K562 (cell line): ENCODE measurements at regions not wholly inside any gene's neighbourhood (a gene's known extent, or its start where the extent isn't known, plus 50 kb on each side); places are given as distances from the start of the nearest gene placed in this dataset.
"Not testable (repeated sequence)": the region's sequence is repeated elsewhere in the genome, so short reads cannot be mapped to it uniquely, and the experiment has no call there.

Source experiments
- ATAC-seq: fragments of 200-7000 bp; cut with Tn5 transposase; 3 replicates; pipeline ENCODE4 v1.9.1; 2020; ENCODE audit warnings: moderate library complexity
- BruUV-seq: library from RNA; stranded (reverse); fragments of 400-500 nt; replicated peaks from 2 replicates; lab custom pipeline; 2021; lab: Mats Ljungman, UMichigan
- CTCF ChIA-PET: fragments of 300-600 bp; formaldehyde crosslinking; extraction: SDS; loops from one replicate; lab custom pipeline; 2021; ENCODE audit warnings: low intra/inter-chr PET ratio; lab: Yijun Ruan, JAX
- POLR2A ChIA-PET: fragments of 300-600, 350-650 bp; sonication (Branson Sonifier 250); formaldehyde crosslinking; extraction: SDS; loops from one replicate; lab custom pipeline; 2021; ENCODE audit warnings: antibody characterized with exemption, inconsistent platforms; lab: Yijun Ruan, JAX
- DNase-seq, 4 experiments: peaks; one replicate each; pipeline versions ENCODE4 v3.0.0 to v3.0.0-alpha.2; 2011 to 2018; ENCODE audit warnings: low spot score in 3 of 4, mixed read lengths in 3 of 4; ENCODE audit errors: extremely low read depth in 1 of 4
- FAIRE-seq: peaks from 2 replicates; lab custom pipeline; 2011; peaks lifted over from hg19 to GRCh38; lab: Jason Lieb, UNC
- H2AFZ ChIP-seq: 2 replicates; pipeline ENCODE4 v1.6.0; 2011; ENCODE audit warnings: low read depth, low read length, control low read depth, inconsistent platforms
- H3K27ac ChIP-seq: fragments of 200-600 bp; 3 replicates; pipeline ENCODE4 v1.8.0; 2011; ENCODE audit warnings: low read depth, mild to moderate bottlenecking, control low read depth, inconsistent platforms, low read length, moderate library complexity, mixed read lengths; ENCODE audit errors: extremely low read depth
- H3K27me3 ChIP-seq, 2 experiments: fragments of 300-600 bp in 1 of 2; 2 replicates in 1 of 2; 3 replicates in 1 of 2; pipeline versions ENCODE4 v1.6.0 to v1.8.0; 2011; ENCODE audit warnings: inconsistent platforms in 2 of 2, low read length in 2 of 2, mild to moderate bottlenecking in 1 of 2, mixed read lengths in 1 of 2, moderate library complexity in 1 of 2; ENCODE audit not compliant: control insufficient read depth in 2 of 2, insufficient read depth in 2 of 2
- H3K36me3 ChIP-seq: fragments of 300-600 bp; 3 replicates; pipeline ENCODE4 v1.8.0; 2011; ENCODE audit warnings: mild to moderate bottlenecking, low read length, inconsistent platforms; ENCODE audit not compliant: control insufficient read depth, insufficient read depth
- H3K4me1 ChIP-seq, 2 experiments: fragments of 200-600 bp in 1 of 2; replicated peaks in 1 of 2; 2 replicates in 1 of 2; 3 replicates in 1 of 2; pipeline versions ENCODE4 v1.5.1 to v1.8.0; 2011; ENCODE audit warnings: inconsistent platforms in 2 of 2, low read length in 2 of 2, mild to moderate bottlenecking in 1 of 2, mixed read lengths in 1 of 2, moderate library complexity in 1 of 2; ENCODE audit not compliant: control insufficient read depth in 2 of 2, insufficient read depth in 2 of 2
- H3K4me2 ChIP-seq: 2 replicates; pipeline ENCODE4 v1.6.1; 2011; ENCODE audit warnings: low read length, control low read depth, inconsistent platforms, mixed read lengths; ENCODE audit not compliant: insufficient read depth
- H3K4me3 ChIP-seq: fragments of 200-600 bp; sonication (generic), shearing (Covaris generic); 2 replicates; pipeline ENCODE4 v1.5.1; 2016; ENCODE audit warnings: control low read depth, inconsistent platforms
- H3K79me2 ChIP-seq: fragments of 200-600 bp; 3 replicates; pipeline ENCODE4 v1.8.0; 2011; ENCODE audit warnings: low read length, inconsistent platforms; ENCODE audit not compliant: control insufficient read depth, insufficient read depth
- H3K9ac ChIP-seq, 2 experiments: 2 replicates each; pipeline versions ENCODE4 v1.6.0 to v1.6.1; 2011; ENCODE audit warnings: low read depth in 2 of 2, low read length in 2 of 2, control low read depth in 1 of 2, inconsistent platforms in 1 of 2, mild to moderate bottlenecking in 1 of 2, mixed read lengths in 1 of 2; ENCODE audit not compliant: insufficient read depth in 1 of 2
- H3K9me1 ChIP-seq: one replicate; pipeline ENCODE4 v1.6.0; 2011; ENCODE audit warnings: inconsistent platforms, mild to moderate bottlenecking, low read length, moderate library complexity; ENCODE audit not compliant: control insufficient read depth, insufficient read depth
- H3K9me3 ChIP-seq: replicated peaks from 2 replicates; pipeline ENCODE4 v1.5.1; 2011; ENCODE audit warnings: low read depth, low read length, inconsistent platforms; ENCODE audit not compliant: control insufficient read depth, insufficient read depth
- H4K20me1 ChIP-seq: replicated peaks from 2 replicates; pipeline ENCODE4 v1.6.1; 2011; ENCODE audit warnings: low read length, inconsistent platforms, mixed read lengths; ENCODE audit not compliant: control insufficient read depth, insufficient read depth
- GTF2A2 ChIP-seq: IDR thresholded peaks from 2 replicates; pipeline ENCODE4 v1.6.1; 2016; ENCODE audit warnings: mild to moderate bottlenecking, missing genetic modification characterization, missing compliant biosample characterization
- IRF2 ChIP-seq: sonication (generic); formaldehyde crosslinking; IDR thresholded peaks from 2 replicates; pipeline ENCODE4 v1.8.1; 2022; ENCODE audit warnings: mild to moderate bottlenecking, missing genetic modification reagents
- ZNF24 ChIP-seq: fragments of 450-650 bp; IDR thresholded peaks from 2 replicates; pipeline ENCODE4 v1.6.1; 2016
- ZNF79 ChIP-seq: fragments of 250-450 bp; sonication (Bioruptor Pico); IDR thresholded peaks from 2 replicates; pipeline ENCODE4 v1.4.0; 2020; ENCODE audit warnings: low read depth, mild to moderate bottlenecking, moderate library complexity
- WGBS: fragments of 100-300 bp; shearing (Covaris generic); methylation state at CpG from one replicate; pipeline ENCODE4 v1.1.6; 2016; ENCODE audit warnings: low coverage, mixed read lengths; ENCODE audit not compliant: insufficient coverage; ENCODE audit errors: missing lambda C conversion rate; 5-methylcytosine and 5-hydroxymethylcytosine counted together
- in situ Hi-C: fragments of 300-500 bp; cut with MboI; formaldehyde crosslinking; loops from 4 replicates; pipeline ENCODE4 v1.15.0; 2018; ENCODE audit warnings: inconsistent platforms, mixed read lengths
- intact Hi-C: fragments of 100-400 bp; cut with micrococcal nuclease; formaldehyde crosslinking; loops from 2 replicates; pipeline ENCODE4 v1.14.2; 2022
- TF ChIP-seq, protein P1 (sequence below): sonication (generic); formaldehyde crosslinking; IDR thresholded peaks from 2 replicates; pipeline ENCODE4 v1.8.0; 2022; ENCODE audit warnings: mild to moderate bottlenecking, missing genetic modification reagents
- TF ChIP-seq, protein P2 (sequence below), 2 experiments: fragments of 450-650 bp in 1 of 2; IDR thresholded peaks; 2 replicates each; pipeline ENCODE4 v1.6.1; 2011 to 2017; ENCODE audit warnings: low read depth in 2 of 2, antibody characterized with exemption in 1 of 2, borderline replicate concordance in 1 of 2, low read length in 1 of 2, mild to moderate bottlenecking in 1 of 2, mixed read lengths in 1 of 2; ENCODE audit not compliant: control insufficient read depth in 1 of 2

GRCh38 chr18:24613896-24614640 lies 153.6 kb downstream of the HRH4 start (continued):
- TF ChIP-seq, protein P1, sequence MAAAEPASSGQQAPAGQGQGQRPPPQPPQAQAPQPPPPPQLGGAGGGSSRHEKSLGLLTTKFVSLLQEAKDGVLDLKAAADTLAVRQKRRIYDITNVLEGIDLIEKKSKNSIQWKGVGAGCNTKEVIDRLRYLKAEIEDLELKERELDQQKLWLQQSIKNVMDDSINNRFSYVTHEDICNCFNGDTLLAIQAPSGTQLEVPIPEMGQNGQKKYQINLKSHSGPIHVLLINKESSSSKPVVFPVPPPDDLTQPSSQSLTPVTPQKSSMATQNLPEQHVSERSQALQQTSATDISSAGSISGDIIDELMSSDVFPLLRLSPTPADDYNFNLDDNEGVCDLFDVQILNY = no peak

GRCh38 chr18:24616653-24617052 lies 156.2 kb downstream of the HRH4 start:
- no peak overlapping the region for H3K27ac ChIP-seq
- H3K4me2 ChIP-seq = no peak overlapping the region
- no TSS peak for BruUV-seq
- H3K9me3 ChIP-seq = no peaks in the 10 kb centered on the region
- no peaks in the 10 kb centered on the region for H3K9me1 ChIP-seq
- no peaks in the 10 kb centered on the region for H4K20me1 ChIP-seq
- no peaks in the 10 kb centered on the region for H3K27me3 ChIP-seq
- H3K4me3 ChIP-seq = no peak overlapping the region
- WGBS = 3% methylated on average over 3 of the region's 3 CpGs
- intact Hi-C loops (no loop called here), in situ Hi-C loops (no loop called here)
- H3K36me3 ChIP-seq = no peaks in the 10 kb centered on the region
- POLR2A ChIA-PET = no interaction called here
- TF ChIP-seq IRF2 (CRISPR knock-in tag) (no peak), ZNF24 (no peak), GTF2A2 (tag) (no peak), ZNF79 (CRISPR knock-in tag) (no peak)
- TF ChIP-seq, protein P2, sequence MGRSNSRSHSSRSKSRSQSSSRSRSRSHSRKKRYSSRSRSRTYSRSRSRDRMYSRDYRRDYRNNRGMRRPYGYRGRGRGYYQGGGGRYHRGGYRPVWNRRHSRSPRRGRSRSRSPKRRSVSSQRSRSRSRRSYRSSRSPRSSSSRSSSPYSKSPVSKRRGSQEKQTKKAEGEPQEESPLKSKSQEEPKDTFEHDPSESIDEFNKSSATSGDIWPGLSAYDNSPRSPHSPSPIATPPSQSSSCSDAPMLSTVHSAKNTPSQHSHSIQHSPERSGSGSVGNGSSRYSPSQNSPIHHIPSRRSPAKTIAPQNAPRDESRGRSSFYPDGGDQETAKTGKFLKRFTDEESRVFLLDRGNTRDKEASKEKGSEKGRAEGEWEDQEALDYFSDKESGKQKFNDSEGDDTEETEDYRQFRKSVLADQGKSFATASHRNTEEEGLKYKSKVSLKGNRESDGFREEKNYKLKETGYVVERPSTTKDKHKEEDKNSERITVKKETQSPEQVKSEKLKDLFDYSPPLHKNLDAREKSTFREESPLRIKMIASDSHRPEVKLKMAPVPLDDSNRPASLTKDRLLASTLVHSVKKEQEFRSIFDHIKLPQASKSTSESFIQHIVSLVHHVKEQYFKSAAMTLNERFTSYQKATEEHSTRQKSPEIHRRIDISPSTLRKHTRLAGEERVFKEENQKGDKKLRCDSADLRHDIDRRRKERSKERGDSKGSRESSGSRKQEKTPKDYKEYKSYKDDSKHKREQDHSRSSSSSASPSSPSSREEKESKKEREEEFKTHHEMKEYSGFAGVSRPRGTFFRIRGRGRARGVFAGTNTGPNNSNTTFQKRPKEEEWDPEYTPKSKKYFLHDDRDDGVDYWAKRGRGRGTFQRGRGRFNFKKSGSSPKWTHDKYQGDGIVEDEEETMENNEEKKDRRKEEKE (IDR thresholded peaks at IDR 0.05; ENCODE audit: borderline replicate concordance in 1 of 2, control insufficient read depth in 1 of 2, low read depth in 2 of 2, low read length in 1 of 2) = no peak
- no peaks in the 10 kb centered on the region for H3K4me1 ChIP-seq
- ATAC-seq (no peak), FAIRE-seq (no peak), DNase-seq (no peak)
- no peaks in the 10 kb centered on the region for H3K79me2 ChIP-seq
- H2AFZ ChIP-seq = no peak overlapping the region
- H3K9ac ChIP-seq = no peak overlapping the region
- CTCF ChIA-PET = no interaction called here

DNA sequence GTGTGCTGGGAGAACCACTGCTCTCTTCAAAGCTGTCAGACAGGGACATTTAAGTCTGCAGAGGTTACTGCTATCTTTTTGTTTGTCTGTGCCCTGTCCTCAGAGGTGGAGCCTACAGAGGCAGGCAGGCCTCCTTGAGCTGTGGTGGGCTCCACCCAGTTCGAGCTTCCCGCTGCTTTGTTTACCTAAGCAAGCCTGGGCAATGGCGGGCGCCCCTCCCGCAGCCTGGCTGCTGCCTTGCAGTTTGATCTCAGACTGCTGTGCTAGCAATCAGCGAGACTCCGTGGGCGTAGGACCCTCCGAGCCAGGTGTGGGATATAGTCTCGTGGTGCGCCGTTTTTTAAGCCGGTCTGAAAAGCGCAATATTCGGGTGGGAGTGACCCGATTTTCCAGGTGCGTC lies 164.0 kb downstream of the HRH4 start:
- WGBS = 0% methylated on average over 6 of the region's 17 CpGs
- H2AFZ ChIP-seq, H3K79me2 ChIP-seq, POLR2A ChIA-PET, H3K36me3 ChIP-seq, H3K27ac ChIP-seq, in situ Hi-C loops, CTCF ChIA-PET, DNase-seq, FAIRE-seq, H3K27me3 ChIP-seq, H3K9ac ChIP-seq, intact Hi-C loops, H3K4me3 ChIP-seq, ATAC-seq, H3K9me1 ChIP-seq, H3K9me3 ChIP-seq, H3K4me1 ChIP-seq, BruUV-seq, H3K4me2 ChIP-seq, H4K20me1 ChIP-seq: not testable (repeated sequence)
